ENCODE measurements at regions not wholly inside any gene's neighbourhood (a gene's known extent, or its start where the extent isn't known, plus 50 kb on each side); places are given as distances from the start of the nearest gene placed in this dataset.

DNA sequence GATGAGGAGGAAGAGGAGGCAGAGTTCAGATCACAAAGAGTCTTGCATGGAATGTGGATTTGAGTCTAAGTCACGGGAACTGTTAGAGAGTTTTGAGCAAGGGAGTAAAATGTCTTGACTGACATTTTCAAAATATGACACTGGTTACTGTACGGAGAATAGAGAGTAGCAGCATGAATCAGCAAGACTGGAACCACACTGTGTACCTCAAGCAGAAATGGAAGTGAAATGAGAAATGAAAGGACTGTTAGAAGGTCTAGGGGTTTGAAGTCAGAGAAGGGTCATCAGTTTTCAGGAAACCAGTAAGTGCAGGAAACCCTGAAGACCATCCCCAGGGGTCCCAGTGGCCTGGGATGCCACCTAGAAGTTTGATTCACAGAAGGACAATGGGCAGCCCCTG is 236.3 kb downstream of the GALC start:
- no TSS peak for BruUV-seq (replicated peaks)
- in situ Hi-C loops (cut with HindIII; ENCODE audit: low pct_unique_long_range_greater_than_20kb, low sequenced_read_pairs) = no loop called here

GRCh38 chr14:87754520-87755223 is 238.3 kb downstream of the GALC start:
- in situ Hi-C loops (cut with HindIII; ENCODE audit: low pct_unique_long_range_greater_than_20kb, low sequenced_read_pairs) (no loop called here), intact Hi-C loops (cut with micrococcal nuclease; ENCODE audit: unreplicated experiment) (no loop called here)
- ChIA-PET CTCF (no interaction called here), POLR2A (no interaction called here)
- no TSS peak for BruUV-seq (replicated peaks)
- ATAC-seq = no peak
- Histone ChIP-seq H3K4me3 (ENCODE audit: low read depth in 2 of 2, low read length in 2 of 2) (no peak overlapping the region), H3K9me3 (ENCODE audit: control insufficient read depth, insufficient read depth, low read depth, low read length) (no peaks in the 10 kb centered on the region), H3K27ac (ENCODE audit: low read length) (no peak overlapping the region), H3K27me3 (ENCODE audit: control insufficient read depth, insufficient read depth, low read length) (no peaks in the 10 kb centered on the region), H3K4me1 (ENCODE audit: control insufficient read depth, insufficient read depth, low read length) (no peaks in the 10 kb centered on the region), H3K36me3 (ENCODE audit: control insufficient read depth, insufficient read depth, low read length) (no peaks in the 10 kb centered on the region)
- DNase-seq (ENCODE audit: low read depth, low spot score) = no peak
- TF ChIP-seq TCF7L2 (IDR thresholded peaks at IDR 0.05; ENCODE audit: low read depth, low read length) (no peak), SIN3A (IDR thresholded peaks at IDR 0.05; ENCODE audit: borderline replicate concordance, insufficient read depth, low read depth, low read length) (no peak), CTCF (IDR thresholded peaks at IDR 0.05) (no peak), POLR2AphosphoS5 (IDR thresholded peaks at IDR 0.05; ENCODE audit: low read depth, low read length) (no peak)
- TF ChIP-seq, protein P1, sequence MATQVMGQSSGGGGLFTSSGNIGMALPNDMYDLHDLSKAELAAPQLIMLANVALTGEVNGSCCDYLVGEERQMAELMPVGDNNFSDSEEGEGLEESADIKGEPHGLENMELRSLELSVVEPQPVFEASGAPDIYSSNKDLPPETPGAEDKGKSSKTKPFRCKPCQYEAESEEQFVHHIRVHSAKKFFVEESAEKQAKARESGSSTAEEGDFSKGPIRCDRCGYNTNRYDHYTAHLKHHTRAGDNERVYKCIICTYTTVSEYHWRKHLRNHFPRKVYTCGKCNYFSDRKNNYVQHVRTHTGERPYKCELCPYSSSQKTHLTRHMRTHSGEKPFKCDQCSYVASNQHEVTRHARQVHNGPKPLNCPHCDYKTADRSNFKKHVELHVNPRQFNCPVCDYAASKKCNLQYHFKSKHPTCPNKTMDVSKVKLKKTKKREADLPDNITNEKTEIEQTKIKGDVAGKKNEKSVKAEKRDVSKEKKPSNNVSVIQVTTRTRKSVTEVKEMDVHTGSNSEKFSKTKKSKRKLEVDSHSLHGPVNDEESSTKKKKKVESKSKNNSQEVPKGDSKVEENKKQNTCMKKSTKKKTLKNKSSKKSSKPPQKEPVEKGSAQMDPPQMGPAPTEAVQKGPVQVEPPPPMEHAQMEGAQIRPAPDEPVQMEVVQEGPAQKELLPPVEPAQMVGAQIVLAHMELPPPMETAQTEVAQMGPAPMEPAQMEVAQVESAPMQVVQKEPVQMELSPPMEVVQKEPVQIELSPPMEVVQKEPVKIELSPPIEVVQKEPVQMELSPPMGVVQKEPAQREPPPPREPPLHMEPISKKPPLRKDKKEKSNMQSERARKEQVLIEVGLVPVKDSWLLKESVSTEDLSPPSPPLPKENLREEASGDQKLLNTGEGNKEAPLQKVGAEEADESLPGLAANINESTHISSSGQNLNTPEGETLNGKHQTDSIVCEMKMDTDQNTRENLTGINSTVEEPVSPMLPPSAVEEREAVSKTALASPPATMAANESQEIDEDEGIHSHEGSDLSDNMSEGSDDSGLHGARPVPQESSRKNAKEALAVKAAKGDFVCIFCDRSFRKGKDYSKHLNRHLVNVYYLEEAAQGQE (IDR thresholded peaks at IDR 0.05; ENCODE audit: insufficient read depth in 1 of 2, low read depth in 2 of 2, low read length in 1 of 2) = no peak

More for the DNA sequence above, 236.3 kb downstream of the GALC start:
- POLR2A ChIA-PET = no interaction called here
- DNase-seq (ENCODE audit: low read depth, low spot score) = no peak
- H3K36me3 ChIP-seq (ENCODE audit: control insufficient read depth, insufficient read depth, low read length) = no peaks in the 10 kb centered on the region
- no peaks in the 10 kb centered on the region for H3K9me3 ChIP-seq (ENCODE audit: control insufficient read depth, insufficient read depth, low read depth, low read length)
- ATAC-seq = no peak
- intact Hi-C loops (cut with micrococcal nuclease; ENCODE audit: unreplicated experiment) = no loop called here
- H3K4me3 ChIP-seq (ENCODE audit: low read depth in 2 of 2, low read length in 2 of 2) = no peak overlapping the region
- no peaks in the 10 kb centered on the region for H3K27me3 ChIP-seq (ENCODE audit: control insufficient read depth, insufficient read depth, low read length)
- TF ChIP-seq POLR2AphosphoS5 (IDR thresholded peaks at IDR 0.05; ENCODE audit: low read depth, low read length) (no peak), SIN3A (IDR thresholded peaks at IDR 0.05; ENCODE audit: borderline replicate concordance, insufficient read depth, low read depth, low read length) (no peak), CTCF (IDR thresholded peaks at IDR 0.05) (no peak), TCF7L2 (IDR thresholded peaks at IDR 0.05; ENCODE audit: low read depth, low read length) (no peak)
- TF ChIP-seq, protein P1 (IDR thresholded peaks at IDR 0.05; ENCODE audit: insufficient read depth in 1 of 2, low read depth in 2 of 2, low read length in 1 of 2) = no peak
- H3K4me1 ChIP-seq (ENCODE audit: control insufficient read depth, insufficient read depth, low read length) = no peaks in the 10 kb centered on the region
- CTCF ChIA-PET = no interaction called here
- H3K27ac ChIP-seq (ENCODE audit: low read length) = no peak overlapping the region

All from Panc1 (cell line).